ENCODE measurements at regions not wholly inside any gene's neighbourhood (a gene's known extent, or its start where the extent isn't known, plus 50 kb on each side); places are given as distances from the start of the nearest gene placed in this dataset.

- TF ChIP-seq CTCF (IDR thresholded peaks at IDR 0.05 in 4 of 5, conservative IDR thresholded peaks at IDR 0.05 in 1 of 5): no peak
- TF ChIP-seq POLR2A (IDR thresholded peaks at IDR 0.05): no peak
Measured at GRCh38 chr6:105874835-105875626, 211.1 kb upstream of the PRDM1 start.

Data from gastrocnemius medialis (tissue), 4 donors.